HepG2 (cell line): ENCODE measurements at regions not wholly inside any gene's neighbourhood (a gene's known extent, or its start where the extent isn't known, plus 50 kb on each side); places are given as distances from the start of the nearest gene placed in this dataset.

Experiments
- EP300 ChIP-seq, 3 experiments: sonication (generic) in 1 of 3; formaldehyde crosslinking in 1 of 3; IDR thresholded peaks; 2 replicates each; pipeline versions ENCODE4 v1.5.1 to v1.6.1; 2011 to 2020; ENCODE audit warnings: low read depth in 2 of 3, low read length in 2 of 3, borderline replicate concordance in 1 of 3, improper control_type of control experiment in 1 of 3, mild to moderate bottlenecking in 1 of 3, missing genetic modification reagents in 1 of 3, moderate library complexity in 1 of 3
- HDAC2 ChIP-seq: sonication (generic); formaldehyde crosslinking; IDR thresholded peaks from 2 replicates; pipeline ENCODE4 v1.4.0; 2020; ENCODE audit warnings: missing genetic modification reagents
- HNF4G ChIP-seq, 2 experiments: sonication (generic) in 1 of 2; formaldehyde crosslinking in 1 of 2; IDR thresholded peaks; 2 replicates each; pipeline versions ENCODE4 v1.4.0 to v1.6.1; 2011 to 2020; ENCODE audit warnings: borderline replicate concordance in 2 of 2, low read depth in 2 of 2, mild to moderate bottlenecking in 2 of 2, low read length in 1 of 2, missing genetic modification reagents in 1 of 2, moderate library complexity in 1 of 2
- KLF13 ChIP-seq: sonication (generic); formaldehyde crosslinking; IDR thresholded peaks from 2 replicates; pipeline ENCODE4 v1.4.0; 2020; ENCODE audit warnings: mild to moderate bottlenecking, missing genetic modification reagents
- SIX1 ChIP-seq: sonication (generic); formaldehyde crosslinking; IDR thresholded peaks from 2 replicates; pipeline ENCODE4 v1.4.0; 2020; ENCODE audit warnings: missing genetic modification reagents, borderline replicate concordance
- SMC3 ChIP-seq: IDR thresholded peaks from 2 replicates; pipeline ENCODE4 v1.6.1; 2011; ENCODE audit warnings: low read length, improper control_type of control experiment
- TBX2 ChIP-seq: sonication (generic); formaldehyde crosslinking; IDR thresholded peaks from 2 replicates; pipeline ENCODE4 v1.5.0; 2020; ENCODE audit warnings: missing genetic modification reagents, mild to moderate bottlenecking, borderline replicate concordance
- ZC3H13 ChIP-seq: sonication (generic); formaldehyde crosslinking; IDR thresholded peaks from 2 replicates; pipeline ENCODE4 v1.8.1; 2023; ENCODE audit warnings: mild to moderate bottlenecking, missing genetic modification reagents, moderate library complexity
- ZNF138 ChIP-seq: sonication (generic); formaldehyde crosslinking; IDR thresholded peaks from 2 replicates; pipeline ENCODE4 v1.5.0; 2020; ENCODE audit warnings: mild to moderate bottlenecking, low read depth, missing genetic modification reagents
- ZNF160 ChIP-seq: sonication (generic); formaldehyde crosslinking; IDR thresholded peaks from 2 replicates; pipeline ENCODE4 v1.8.0; 2022; ENCODE audit warnings: mild to moderate bottlenecking, inconsistent platforms, missing genetic modification reagents
- ZNF251 ChIP-seq: sonication (generic); formaldehyde crosslinking; IDR thresholded peaks from 2 replicates; pipeline ENCODE4 v1.9.0; 2021; ENCODE audit warnings: mild to moderate bottlenecking, missing genetic modification reagents
- ZNF343 ChIP-seq: sonication (generic); formaldehyde crosslinking; IDR thresholded peaks from 2 replicates; pipeline ENCODE4 v1.4.0; 2020; ENCODE audit warnings: mild to moderate bottlenecking, missing genetic modification reagents
- ZNF605 ChIP-seq: sonication (generic); formaldehyde crosslinking; IDR thresholded peaks from 2 replicates; pipeline ENCODE4 v1.8.0; 2022; ENCODE audit warnings: mild to moderate bottlenecking, missing genetic modification reagents
- ZNF781 ChIP-seq: sonication (generic); formaldehyde crosslinking; IDR thresholded peaks from 2 replicates; pipeline ENCODE4 v1.5.1; 2020; ENCODE audit warnings: borderline replicate concordance, mild to moderate bottlenecking, missing genetic modification reagents; ENCODE audit errors: not compliant biosample characterization
- ZNF790 ChIP-seq: sonication (generic); formaldehyde crosslinking; IDR thresholded peaks from 2 replicates; pipeline ENCODE4 v1.8.0; 2022; ENCODE audit warnings: missing genetic modification reagents, mild to moderate bottlenecking, borderline replicate concordance
- TF ChIP-seq, protein P1 (sequence below): sonication (generic); formaldehyde crosslinking; IDR thresholded peaks from 2 replicates; pipeline ENCODE4 v1.8.1; 2023; ENCODE audit warnings: mild to moderate bottlenecking, missing genetic modification reagents
- TF ChIP-seq, protein P2 (sequence below): IDR thresholded peaks from 2 replicates; pipeline ENCODE4 v1.6.1; 2016; ENCODE audit warnings: mild to moderate bottlenecking
- TF ChIP-seq, protein P3 (sequence below): sonication (generic); formaldehyde crosslinking; IDR thresholded peaks from 2 replicates; pipeline ENCODE4 v1.4.0; 2020; ENCODE audit warnings: mild to moderate bottlenecking, low read depth, missing genetic modification reagents

DNA sequence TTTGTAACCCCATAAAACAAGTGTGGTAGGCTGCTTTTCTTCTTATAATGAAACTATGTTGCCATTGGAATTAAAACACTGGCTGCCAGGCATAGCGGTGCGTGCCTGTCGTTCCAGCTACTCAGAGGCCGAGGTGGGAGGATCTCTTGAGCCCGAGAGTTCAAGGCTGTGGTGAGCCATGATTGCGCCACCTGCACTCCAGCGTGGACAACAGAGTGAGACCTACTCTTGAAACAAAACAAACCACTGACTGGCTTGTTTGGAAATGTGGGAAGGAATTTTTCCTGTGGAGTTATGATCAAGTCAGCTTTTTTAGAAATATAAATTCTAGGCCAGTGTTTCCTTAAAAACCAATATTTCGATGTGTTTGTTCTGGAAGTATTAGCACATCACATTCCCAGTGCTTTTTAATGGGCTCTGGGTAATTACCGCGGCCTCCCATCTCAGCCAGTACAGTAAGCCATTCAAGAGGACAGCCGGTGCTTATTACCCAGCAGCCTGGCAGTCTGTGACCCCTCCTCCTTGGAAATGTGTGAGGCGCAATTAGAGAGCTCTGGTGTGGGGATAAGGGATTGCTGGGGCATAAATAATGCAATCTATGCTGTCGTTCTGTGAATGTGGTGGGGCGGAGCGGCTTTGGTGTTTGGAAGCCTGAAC is 58.3 kb upstream of the TRAK1 start (continued):
- TF ChIP-seq, protein P1, sequence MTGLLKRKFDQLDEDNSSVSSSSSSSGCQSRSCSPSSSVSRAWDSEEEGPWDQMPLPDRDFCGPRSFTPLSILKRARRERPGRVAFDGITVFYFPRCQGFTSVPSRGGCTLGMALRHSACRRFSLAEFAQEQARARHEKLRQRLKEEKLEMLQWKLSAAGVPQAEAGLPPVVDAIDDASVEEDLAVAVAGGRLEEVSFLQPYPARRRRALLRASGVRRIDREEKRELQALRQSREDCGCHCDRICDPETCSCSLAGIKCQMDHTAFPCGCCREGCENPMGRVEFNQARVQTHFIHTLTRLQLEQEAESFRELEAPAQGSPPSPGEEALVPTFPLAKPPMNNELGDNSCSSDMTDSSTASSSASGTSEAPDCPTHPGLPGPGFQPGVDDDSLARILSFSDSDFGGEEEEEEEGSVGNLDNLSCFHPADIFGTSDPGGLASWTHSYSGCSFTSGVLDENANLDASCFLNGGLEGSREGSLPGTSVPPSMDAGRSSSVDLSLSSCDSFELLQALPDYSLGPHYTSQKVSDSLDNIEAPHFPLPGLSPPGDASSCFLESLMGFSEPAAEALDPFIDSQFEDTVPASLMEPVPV (CRISPR knock-in tag) = no peak
- no peak for TF ChIP-seq SMC3
- TF ChIP-seq ZNF251 (CRISPR knock-in tag) = no peak
- TF ChIP-seq ZNF160 (CRISPR knock-in tag) = no peak
- peak; percentile 89 for TF ChIP-seq TBX2 (CRISPR knock-in tag)
- TF ChIP-seq KLF13 (CRISPR knock-in tag) = no peak
- no peak for TF ChIP-seq ZNF790 (CRISPR knock-in tag)
- peak; percentile 49; the same call in 1 of the 2 replicates for TF ChIP-seq SIX1 (CRISPR knock-in tag)
- TF ChIP-seq ZNF781 (CRISPR knock-in tag) = no peak
- TF ChIP-seq ZNF138 (CRISPR knock-in tag) = no peak
- TF ChIP-seq HDAC2 (CRISPR knock-in tag) = peak; percentile 95
- TF ChIP-seq ZNF343 (CRISPR knock-in tag) = no peak
- TF ChIP-seq HNF4G (IDR thresholded peaks at IDR 0.05; ENCODE audit: borderline replicate concordance, low read depth, low read length) = peak; percentile 55; the same call in 1 of the 2 replicates
- TF ChIP-seq HNF4G (CRISPR knock-in tag; IDR thresholded peaks at IDR 0.05; ENCODE audit: borderline replicate concordance, low read depth) = peak; percentile 43; the same call in 1 of the 2 replicates
- TF ChIP-seq ZNF605 (CRISPR knock-in tag) = no peak
- peak; percentile 76 to 88; a peak in 3 of 4 replicates for TF ChIP-seq EP300 (IDR thresholded peaks at IDR 0.05; ENCODE audit: low read depth in 2 of 2, low read length in 2 of 2)
- TF ChIP-seq EP300 (CRISPR knock-in tag; IDR thresholded peaks at IDR 0.05; ENCODE audit: borderline replicate concordance) = peak; percentile 81
- TF ChIP-seq, protein P2, sequence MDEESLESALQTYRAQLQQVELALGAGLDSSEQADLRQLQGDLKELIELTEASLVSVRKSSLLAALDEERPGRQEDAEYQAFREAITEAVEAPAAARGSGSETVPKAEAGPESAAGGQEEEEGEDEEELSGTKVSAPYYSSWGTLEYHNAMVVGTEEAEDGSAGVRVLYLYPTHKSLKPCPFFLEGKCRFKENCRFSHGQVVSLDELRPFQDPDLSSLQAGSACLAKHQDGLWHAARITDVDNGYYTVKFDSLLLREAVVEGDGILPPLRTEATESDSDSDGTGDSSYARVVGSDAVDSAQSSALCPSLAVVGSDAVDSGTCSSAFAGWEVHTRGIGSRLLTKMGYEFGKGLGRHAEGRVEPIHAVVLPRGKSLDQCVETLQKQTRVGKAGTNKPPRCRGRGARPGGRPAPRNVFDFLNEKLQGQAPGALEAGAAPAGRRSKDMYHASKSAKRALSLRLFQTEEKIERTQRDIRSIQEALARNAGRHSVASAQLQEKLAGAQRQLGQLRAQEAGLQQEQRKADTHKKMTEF (CRISPR knock-in tag) = peak; percentile 95
- TF ChIP-seq, protein P3, sequence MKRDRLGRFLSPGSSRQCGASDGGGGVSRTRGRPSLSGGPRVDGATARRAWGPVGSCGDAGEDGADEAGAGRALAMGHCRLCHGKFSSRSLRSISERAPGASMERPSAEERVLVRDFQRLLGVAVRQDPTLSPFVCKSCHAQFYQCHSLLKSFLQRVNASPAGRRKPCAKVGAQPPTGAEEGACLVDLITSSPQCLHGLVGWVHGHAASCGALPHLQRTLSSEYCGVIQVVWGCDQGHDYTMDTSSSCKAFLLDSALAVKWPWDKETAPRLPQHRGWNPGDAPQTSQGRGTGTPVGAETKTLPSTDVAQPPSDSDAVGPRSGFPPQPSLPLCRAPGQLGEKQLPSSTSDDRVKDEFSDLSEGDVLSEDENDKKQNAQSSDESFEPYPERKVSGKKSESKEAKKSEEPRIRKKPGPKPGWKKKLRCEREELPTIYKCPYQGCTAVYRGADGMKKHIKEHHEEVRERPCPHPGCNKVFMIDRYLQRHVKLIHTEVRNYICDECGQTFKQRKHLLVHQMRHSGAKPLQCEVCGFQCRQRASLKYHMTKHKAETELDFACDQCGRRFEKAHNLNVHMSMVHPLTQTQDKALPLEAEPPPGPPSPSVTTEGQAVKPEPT (CRISPR knock-in tag) = no peak
- TF ChIP-seq ZC3H13 = 0 out of 2 replicates have a peak, but pooled peaks have one; percentile 30
